Mucosa of stomach (tissue), 1 donor: ENCODE measurements at regions not wholly inside any gene's neighbourhood (a gene's known extent, or its start where the extent isn't known, plus 50 kb on each side); places are given as distances from the start of the nearest gene placed in this dataset.
A peak's percentile ranks its signal among the peaks of the same experiment; 100 is the strongest.

ENCODE experiments used
- H3K27me3 ChIP-seq: one replicate; pipeline ENCODE4 v1.7.0; 2013; ENCODE audit warnings: mild to moderate bottlenecking, low read length; ENCODE audit not compliant: control insufficient read depth, insufficient read depth
- H3K36me3 ChIP-seq: one replicate; pipeline ENCODE4 v1.7.0; 2013; ENCODE audit warnings: low read length; ENCODE audit not compliant: control insufficient read depth, insufficient read depth
- H3K4me1 ChIP-seq: one replicate; pipeline ENCODE4 v1.7.0; 2013; ENCODE audit warnings: mild to moderate bottlenecking, low read length; ENCODE audit not compliant: control insufficient read depth, insufficient read depth
- H3K4me3 ChIP-seq: one replicate; pipeline ENCODE4 v1.7.0; 2013; ENCODE audit warnings: low read length
- H3K9ac ChIP-seq: one replicate; pipeline ENCODE4 v1.7.0; 2013; ENCODE audit warnings: mild to moderate bottlenecking, low read length, moderate library complexity
- H3K9me3 ChIP-seq: one replicate; pipeline ENCODE4 v1.7.0; 2013; ENCODE audit warnings: mild to moderate bottlenecking, low read length, moderate library complexity; ENCODE audit not compliant: control insufficient read depth
- donor health status: Pancreatic carcinoma.

DNA sequence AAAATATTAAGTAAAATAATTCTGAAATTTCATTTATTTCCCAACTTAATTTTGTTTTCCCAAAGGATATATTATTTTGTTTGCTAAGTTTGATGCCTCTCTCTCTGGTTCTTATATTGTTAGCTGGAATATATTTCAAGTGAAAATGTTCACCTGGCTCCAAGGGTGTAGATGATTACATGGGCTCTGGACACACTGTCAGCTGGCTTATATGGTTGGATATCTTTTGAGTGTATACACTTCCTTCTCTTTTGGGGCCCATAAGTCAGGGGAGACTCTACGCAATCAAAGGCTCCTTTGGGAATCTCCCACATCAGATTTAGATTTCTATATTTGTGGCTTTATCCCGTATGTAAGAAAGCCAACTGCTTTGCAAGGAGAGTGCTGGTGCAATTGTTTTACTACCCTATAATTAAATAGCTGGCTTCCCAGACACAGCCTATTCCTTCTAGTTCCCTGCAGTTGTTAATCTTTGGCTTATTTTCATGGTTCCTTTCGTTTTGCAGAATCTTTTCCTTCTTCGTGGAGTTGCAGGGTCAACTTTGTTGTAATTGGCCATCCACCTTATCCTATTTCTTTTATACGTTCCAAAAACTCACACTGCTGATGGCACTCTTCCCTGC is 225.7 kb downstream of the DPH6 start:
- no peaks in the 10 kb centered on the region for H3K4me1 ChIP-seq
- H3K36me3 ChIP-seq, result no peaks in the 10 kb centered on the region
- H3K4me3 ChIP-seq, result no peak overlapping the region
- H3K9ac ChIP-seq, result no peak overlapping the region
- no peaks in the 10 kb centered on the region for H3K9me3 ChIP-seq
- no peaks in the 10 kb centered on the region for H3K27me3 ChIP-seq

DNA sequence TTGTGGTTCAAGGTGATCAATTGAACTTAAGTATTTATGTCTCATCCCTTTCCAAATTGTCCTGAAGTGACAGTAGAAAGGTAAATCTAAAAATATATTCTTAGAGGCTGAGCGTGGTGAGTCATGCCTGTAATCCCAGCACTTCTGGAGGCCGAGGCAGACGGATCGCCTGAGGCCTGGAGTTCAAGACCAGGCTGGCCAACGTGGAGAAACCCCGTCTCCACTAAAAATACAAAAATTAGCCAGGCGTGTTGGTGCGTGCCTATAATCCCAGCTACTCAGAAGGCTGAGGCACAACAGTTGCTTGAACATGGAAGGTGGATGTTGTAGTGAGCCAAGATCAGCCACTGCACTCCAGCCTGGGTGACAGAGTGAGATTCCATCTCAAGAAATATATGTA is 226.6 kb downstream of the DPH6 start:
- no peaks in the 10 kb centered on the region for H3K9me3 ChIP-seq
- H3K9ac ChIP-seq, result no peak overlapping the region
- H3K36me3 ChIP-seq, result no peaks in the 10 kb centered on the region
- no peak overlapping the region for H3K4me3 ChIP-seq
- no peaks in the 10 kb centered on the region for H3K4me1 ChIP-seq
- no peaks in the 10 kb centered on the region for H3K27me3 ChIP-seq

DNA sequence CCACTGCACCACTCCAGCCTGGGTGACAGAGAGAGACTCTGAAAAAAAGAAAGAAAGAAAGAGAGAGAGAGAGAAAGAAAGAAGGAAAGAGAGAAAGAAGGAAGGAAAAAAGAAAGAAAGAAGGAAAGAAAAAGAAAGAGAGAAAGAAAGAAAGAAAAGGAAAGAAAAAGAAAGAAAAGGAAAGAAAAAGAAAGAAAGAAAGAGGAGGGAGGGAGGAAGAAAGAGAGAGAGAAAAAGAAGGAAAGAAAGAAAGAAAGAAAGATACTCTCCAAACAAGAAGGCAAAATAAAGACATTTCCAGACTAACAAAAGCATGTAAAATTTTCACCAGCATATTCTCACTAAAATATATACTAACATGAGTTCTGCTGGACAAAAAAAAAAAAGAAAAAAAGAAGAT is 228.7 kb downstream of the DPH6 start:
- H3K9ac ChIP-seq, result no peak overlapping the region
- no peaks in the 10 kb centered on the region for H3K9me3 ChIP-seq
- H3K4me1 ChIP-seq, result no peaks in the 10 kb centered on the region
- no peak overlapping the region for H3K4me3 ChIP-seq
- no peaks in the 10 kb centered on the region for H3K27me3 ChIP-seq
- no peaks in the 10 kb centered on the region for H3K36me3 ChIP-seq

DNA sequence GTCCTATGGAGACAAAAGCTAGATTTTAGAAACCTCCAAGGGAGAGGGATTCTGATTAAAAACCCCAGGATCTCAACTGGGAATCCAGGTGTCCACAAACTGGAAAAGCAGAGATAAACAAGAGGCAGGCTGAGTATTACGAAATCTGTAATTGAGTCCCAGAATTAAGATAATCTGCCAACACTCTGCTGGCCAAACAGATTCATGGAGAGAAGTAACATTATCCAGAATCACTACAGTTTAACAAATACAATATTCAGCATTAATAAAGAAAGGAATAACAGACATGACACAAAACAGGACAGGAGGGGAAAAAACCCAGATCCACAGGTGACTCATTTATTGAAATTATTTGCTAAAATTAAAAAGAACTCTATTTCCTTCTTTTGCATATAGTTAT is 227.2 kb upstream of the NANOGP8 start:
- Histone ChIP-seq H3K4me1 (peaks cover 7% of the 10 kb centered on the region), H3K27me3 (no peaks in the 10 kb centered on the region), H3K36me3 (no peaks in the 10 kb centered on the region), H3K9ac (no peak overlapping the region), H3K4me3 (no peak overlapping the region), H3K9me3 (no peaks in the 10 kb centered on the region)

DNA sequence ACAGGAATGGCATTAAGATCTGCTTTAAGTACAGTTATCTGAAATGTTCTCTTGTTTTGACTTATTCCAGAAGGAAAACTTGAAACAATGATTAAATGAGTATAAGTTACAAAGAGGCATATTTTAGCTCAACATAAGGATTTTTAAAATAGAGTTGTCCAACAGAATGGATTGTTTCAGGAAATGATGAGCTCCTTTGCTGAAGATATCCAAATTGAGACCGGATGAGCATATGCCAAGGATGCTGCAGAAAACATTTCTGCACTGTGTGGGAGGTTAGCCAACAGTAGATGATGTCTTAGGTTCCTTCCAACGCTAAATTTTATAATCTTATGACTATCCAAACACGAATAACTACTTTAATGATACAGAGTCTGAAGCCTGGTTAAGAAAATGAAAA is 226.5 kb upstream of the NANOGP8 start:
- H3K27me3 ChIP-seq, result no peaks in the 10 kb centered on the region
- H3K9ac ChIP-seq, result no peak overlapping the region
- no peak overlapping the region for H3K4me3 ChIP-seq
- H3K9me3 ChIP-seq, result no peaks in the 10 kb centered on the region
- H3K4me1 ChIP-seq, result peaks cover 8% of the 10 kb centered on the region
- H3K36me3 ChIP-seq, result no peaks in the 10 kb centered on the region

DNA sequence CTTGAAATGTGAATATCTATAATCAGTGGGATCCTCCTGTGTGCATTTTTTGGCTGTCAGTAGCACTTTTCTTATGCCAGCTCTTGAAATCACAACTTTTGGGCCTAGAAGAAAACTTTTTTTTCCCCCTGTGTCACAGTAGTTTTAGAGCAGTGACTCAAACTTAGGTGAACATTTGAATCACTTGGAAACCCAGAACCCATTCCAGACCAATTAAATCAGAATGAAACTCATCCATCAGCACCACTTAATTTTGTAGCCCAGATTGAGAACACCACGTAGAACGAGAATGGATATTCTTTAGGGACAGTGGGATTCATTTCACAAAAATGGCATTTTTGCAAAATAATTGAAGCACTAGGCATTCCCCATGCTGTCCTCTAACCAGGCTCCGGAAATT is 224.8 kb upstream of the NANOGP8 start:
- Histone ChIP-seq H3K4me1 (peaks cover 13% of the 10 kb centered on the region), H3K9me3 (no peaks in the 10 kb centered on the region), H3K9ac (no peak overlapping the region), H3K27me3 (no peaks in the 10 kb centered on the region), H3K36me3 (no peaks in the 10 kb centered on the region), H3K4me3 (no peak overlapping the region)

DNA sequence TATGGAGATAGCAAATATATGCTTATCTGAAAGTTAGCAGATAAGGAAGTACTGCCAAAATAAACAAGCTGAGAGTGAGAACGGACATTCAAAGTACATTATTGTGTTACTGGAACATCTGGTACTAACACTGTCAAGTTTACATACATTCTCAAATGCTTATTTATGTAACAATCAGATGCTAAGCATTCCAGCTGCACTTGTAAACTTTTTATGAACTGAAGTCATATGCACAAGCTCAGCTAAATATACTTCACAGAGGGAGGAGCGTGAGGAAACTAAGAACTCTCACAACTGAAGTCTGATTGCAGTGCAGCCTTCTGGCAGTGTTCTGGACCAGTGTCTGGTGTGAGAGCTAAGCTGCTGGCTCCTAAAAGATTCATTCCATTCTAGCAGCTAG is 223.7 kb upstream of the NANOGP8 start:
- Histone ChIP-seq H3K4me3 (no peak overlapping the region), H3K9me3 (no peaks in the 10 kb centered on the region), H3K27me3 (no peaks in the 10 kb centered on the region), H3K36me3 (no peaks in the 10 kb centered on the region), H3K9ac (no peak overlapping the region), H3K4me1 (peaks cover 13% of the 10 kb centered on the region)

DNA sequence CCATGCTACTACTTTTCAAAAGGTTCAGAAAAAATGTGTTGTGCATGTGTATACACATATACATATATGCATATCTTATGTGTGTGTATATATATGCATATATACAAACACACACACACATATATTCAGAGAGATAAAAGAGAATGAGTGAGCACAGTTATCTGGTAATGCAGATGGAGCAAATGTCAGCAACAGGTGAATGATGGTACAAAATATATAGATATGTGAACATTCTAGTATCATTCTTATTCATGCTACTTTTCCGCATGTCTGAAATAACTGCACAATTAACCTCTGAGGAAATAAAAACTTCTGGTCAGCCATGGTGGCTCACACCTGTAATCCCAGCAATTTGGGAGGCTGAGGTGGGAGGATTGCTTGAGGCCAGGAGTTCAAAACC is 222.6 kb upstream of the NANOGP8 start:
- no peaks in the 10 kb centered on the region for H3K36me3 ChIP-seq
- H3K27me3 ChIP-seq, result no peaks in the 10 kb centered on the region
- H3K4me3 ChIP-seq, result no peak overlapping the region
- H3K9me3 ChIP-seq, result no peaks in the 10 kb centered on the region
- peaks cover 13% of the 10 kb centered on the region for H3K4me1 ChIP-seq
- no peak overlapping the region for H3K9ac ChIP-seq

DNA sequence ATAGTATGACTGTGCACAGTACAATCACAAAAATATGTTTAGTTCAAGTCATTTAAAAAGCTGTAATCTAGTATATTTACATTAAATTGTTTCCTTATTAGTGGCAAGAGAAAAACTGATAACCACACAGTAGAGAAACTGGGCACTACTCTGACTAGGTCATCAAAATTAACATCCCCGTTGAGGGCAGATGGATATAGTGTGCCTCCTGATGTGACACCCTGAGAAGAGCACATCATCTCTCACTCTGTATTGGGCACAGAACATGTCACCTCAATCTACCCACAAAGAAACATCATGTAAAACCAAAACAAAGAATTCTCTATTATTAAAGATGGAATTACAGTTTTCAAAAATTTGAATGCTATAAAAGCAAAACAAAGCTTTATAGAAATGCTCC is 221.9 kb upstream of the NANOGP8 start:
- Histone ChIP-seq H3K36me3 (no peaks in the 10 kb centered on the region), H3K4me1 (peaks cover 13% of the 10 kb centered on the region), H3K27me3 (no peaks in the 10 kb centered on the region), H3K9ac (peak overlapping the region; percentile 1), H3K9me3 (no peaks in the 10 kb centered on the region), H3K4me3 (no peak overlapping the region)

DNA sequence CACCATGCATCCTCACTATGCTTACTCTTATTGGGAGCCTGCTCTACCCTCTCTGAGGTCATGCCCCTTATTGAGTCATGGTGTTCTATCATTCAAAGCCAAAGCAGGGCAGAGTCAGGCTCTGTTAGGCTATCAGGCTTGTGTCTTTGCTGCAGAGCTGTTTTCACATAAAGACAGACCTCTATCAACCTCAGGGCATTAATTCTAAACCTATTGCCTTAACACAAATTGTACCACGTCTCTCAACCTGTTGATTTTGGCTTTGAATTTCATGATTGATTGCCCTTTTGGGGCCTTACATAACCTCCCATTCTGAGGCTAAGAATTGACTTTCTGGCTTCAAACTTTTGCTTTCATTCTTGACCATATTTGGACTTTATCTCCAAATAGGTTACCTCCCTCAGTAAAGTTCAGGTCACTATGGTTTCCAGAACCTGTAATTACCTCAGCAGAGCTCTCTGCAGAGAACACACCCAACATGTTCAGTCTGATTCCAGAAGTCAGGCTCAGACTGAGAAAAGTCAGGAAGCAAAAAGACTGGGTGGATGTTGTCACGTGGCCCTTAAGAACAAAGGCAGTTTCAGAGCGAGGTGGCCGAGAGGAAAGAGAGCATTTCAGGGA is 221.4 kb upstream of the NANOGP8 start:
- Histone ChIP-seq H3K9ac (peak overlapping the region; percentile 1), H3K4me1 (peaks cover 13% of the 10 kb centered on the region), H3K9me3 (no peaks in the 10 kb centered on the region), H3K4me3 (no peak overlapping the region), H3K36me3 (no peaks in the 10 kb centered on the region), H3K27me3 (no peaks in the 10 kb centered on the region)

DNA sequence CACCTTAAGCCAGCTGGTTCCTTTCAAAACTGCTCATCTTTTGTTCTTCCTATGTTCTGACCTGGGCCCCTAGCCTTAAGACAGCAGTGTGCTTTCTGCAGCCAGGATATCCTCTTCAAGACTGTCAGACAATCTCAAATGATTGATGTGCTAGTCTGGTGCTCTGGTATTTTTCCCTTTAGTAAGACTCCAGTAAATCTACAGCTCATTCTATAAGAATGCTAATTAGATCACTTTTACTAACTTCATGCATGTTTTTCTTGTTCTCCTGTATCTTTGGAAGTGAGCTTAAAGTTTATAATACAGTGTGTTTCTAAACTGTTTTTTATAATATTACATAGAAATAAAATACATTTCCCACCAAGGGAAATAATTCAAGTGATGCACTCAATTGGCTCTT is 220.9 kb upstream of the NANOGP8 start:
- no peaks in the 10 kb centered on the region for H3K9me3 ChIP-seq
- H3K4me3 ChIP-seq, result no peak overlapping the region
- no peak overlapping the region for H3K9ac ChIP-seq
- H3K4me1 ChIP-seq, result peaks cover 13% of the 10 kb centered on the region
- no peaks in the 10 kb centered on the region for H3K36me3 ChIP-seq
- no peaks in the 10 kb centered on the region for H3K27me3 ChIP-seq

DNA sequence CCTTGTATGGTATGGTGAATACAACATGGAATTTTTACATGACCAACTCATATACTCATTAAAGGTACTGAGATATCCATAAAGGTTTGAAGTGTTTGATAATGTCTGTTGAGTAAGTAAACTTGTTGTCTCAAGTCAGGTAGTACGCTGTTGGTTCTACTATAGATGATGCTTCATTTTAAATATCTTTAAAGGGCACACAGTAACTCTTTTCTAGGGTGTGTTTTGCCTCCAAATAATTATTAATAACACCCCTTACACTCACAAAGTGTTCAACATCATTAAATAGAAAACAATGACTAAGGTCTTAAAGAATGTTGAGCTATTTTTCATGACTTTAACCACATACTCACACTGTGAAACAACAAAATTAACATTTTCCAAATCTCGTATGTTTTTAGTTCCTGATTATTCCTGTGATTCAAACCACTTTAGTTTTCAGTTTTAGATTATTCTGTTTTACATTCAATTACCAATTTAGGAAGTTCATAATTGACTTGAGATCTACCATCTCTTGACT is 220.0 kb upstream of the NANOGP8 start:
- peaks cover 13% of the 10 kb centered on the region for H3K4me1 ChIP-seq
- H3K4me3 ChIP-seq, result no peak overlapping the region
- no peak overlapping the region for H3K9ac ChIP-seq

More for the DNA sequence above, 220.0 kb upstream of the NANOGP8 start:
- no peaks in the 10 kb centered on the region for H3K36me3 ChIP-seq
- no peaks in the 10 kb centered on the region for H3K27me3 ChIP-seq
- H3K9me3 ChIP-seq, result no peaks in the 10 kb centered on the region
